Nephron (organoid): ENCODE measurements at regions not wholly inside any gene's neighbourhood (a gene's known extent, or its start where the extent isn't known, plus 50 kb on each side); places are given as distances from the start of the nearest gene placed in this dataset.

Experiments
- H3K27ac Mint-ChIP-seq, 3 experiments: 2 replicates each; pipeline ENCODE4 v1.8.0; 2020; ENCODE audit warnings: mixed read lengths in 3 of 3, mild to moderate bottlenecking in 2 of 3, moderate library complexity in 1 of 3
- H3K27me3 Mint-ChIP-seq: 2 replicates; pipeline ENCODE4 v1.8.0; 2021; ENCODE audit warnings: low read depth, mild to moderate bottlenecking, moderate library complexity, mixed read lengths
- H3K36me3 Mint-ChIP-seq: 2 replicates; pipeline ENCODE4 v1.8.0; 2020; ENCODE audit warnings: low read depth, mixed read lengths
- H3K4me1 Mint-ChIP-seq: 2 replicates; pipeline ENCODE4 v1.8.0; 2020; ENCODE audit warnings: mixed read lengths
- H3K4me3 Mint-ChIP-seq, 3 experiments: 2 replicates each; pipeline ENCODE4 v1.8.0; 2020; ENCODE audit warnings: mild to moderate bottlenecking in 3 of 3, mixed read lengths in 3 of 3, moderate library complexity in 2 of 3
- H3K9me3 Mint-ChIP-seq: 2 replicates; pipeline ENCODE4 v1.8.0; 2020; ENCODE audit warnings: mixed read lengths
- TF ChIP-seq, protein P1 (sequence below), 3 experiments: fragments of 200-600 bp; sonication (generic); IDR thresholded peaks; one replicate each; pipeline ENCODE4 v1.5.0; 2021; ENCODE audit warnings: antibody characterized with exemption in 3 of 3; ENCODE audit not compliant: unreplicated experiment in 3 of 3

DNA sequence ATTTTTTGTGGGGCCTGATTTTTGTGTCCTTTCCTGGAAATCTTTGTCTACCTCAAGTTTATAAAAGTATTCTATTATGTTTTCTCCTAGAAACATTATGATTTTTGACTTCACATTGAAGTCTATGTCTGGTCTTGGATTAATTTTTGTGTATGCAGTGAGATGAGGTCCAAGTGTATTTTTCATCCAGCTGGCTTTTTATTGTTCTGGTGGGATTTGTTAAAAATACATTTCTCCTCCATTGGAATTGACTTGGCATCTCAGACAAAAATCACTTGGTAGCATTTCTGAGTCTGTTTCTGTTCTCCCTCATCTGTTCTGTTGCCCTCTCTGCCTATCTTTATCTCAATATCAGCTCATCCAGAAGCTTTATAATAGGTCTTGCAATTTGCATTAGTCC, 109.0 kb downstream of the IRX1 start:
- H3K9me3 Mint-ChIP-seq: no peaks in the 10 kb centered on the region
- H3K4me1 Mint-ChIP-seq: peaks cover 26% of the 10 kb centered on the region
- H3K27ac Mint-ChIP-seq: peak overlapping the region in 2 of 3 experiments; percentile 16 to 45
- TF ChIP-seq, protein P1, sequence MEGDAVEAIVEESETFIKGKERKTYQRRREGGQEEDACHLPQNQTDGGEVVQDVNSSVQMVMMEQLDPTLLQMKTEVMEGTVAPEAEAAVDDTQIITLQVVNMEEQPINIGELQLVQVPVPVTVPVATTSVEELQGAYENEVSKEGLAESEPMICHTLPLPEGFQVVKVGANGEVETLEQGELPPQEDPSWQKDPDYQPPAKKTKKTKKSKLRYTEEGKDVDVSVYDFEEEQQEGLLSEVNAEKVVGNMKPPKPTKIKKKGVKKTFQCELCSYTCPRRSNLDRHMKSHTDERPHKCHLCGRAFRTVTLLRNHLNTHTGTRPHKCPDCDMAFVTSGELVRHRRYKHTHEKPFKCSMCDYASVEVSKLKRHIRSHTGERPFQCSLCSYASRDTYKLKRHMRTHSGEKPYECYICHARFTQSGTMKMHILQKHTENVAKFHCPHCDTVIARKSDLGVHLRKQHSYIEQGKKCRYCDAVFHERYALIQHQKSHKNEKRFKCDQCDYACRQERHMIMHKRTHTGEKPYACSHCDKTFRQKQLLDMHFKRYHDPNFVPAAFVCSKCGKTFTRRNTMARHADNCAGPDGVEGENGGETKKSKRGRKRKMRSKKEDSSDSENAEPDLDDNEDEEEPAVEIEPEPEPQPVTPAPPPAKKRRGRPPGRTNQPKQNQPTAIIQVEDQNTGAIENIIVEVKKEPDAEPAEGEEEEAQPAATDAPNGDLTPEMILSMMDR (IDR thresholded peaks at IDR 0.05; ENCODE audit: unreplicated experiment in 3 of 3): no peak
- no peaks in the 10 kb centered on the region for H3K36me3 Mint-ChIP-seq
- H3K4me3 Mint-ChIP-seq: no peak overlapping the region
- H3K27me3 Mint-ChIP-seq: peaks cover 8% of the 10 kb centered on the region

- H3K36me3 Mint-ChIP-seq: no peaks in the 10 kb centered on the region
- no peak overlapping the region for H3K27ac Mint-ChIP-seq
- peaks cover 17% of the 10 kb centered on the region for H3K4me1 Mint-ChIP-seq
- H3K9me3 Mint-ChIP-seq: no peaks in the 10 kb centered on the region
- H3K4me3 Mint-ChIP-seq: no peak overlapping the region
- peaks cover 21% of the 10 kb centered on the region for H3K27me3 Mint-ChIP-seq
- TF ChIP-seq, protein P1 (IDR thresholded peaks at IDR 0.05; ENCODE audit: unreplicated experiment in 3 of 3): no peak
These were observed 113.6 kb downstream of the IRX1 start for GRCh38 chr5:3709068-3709716.

GRCh38 chr5:3709717-3710348, 114.2 kb downstream of the IRX1 start:
- Mint-ChIP-seq H3K36me3 (no peaks in the 10 kb centered on the region), H3K27ac (no peak overlapping the region), H3K9me3 (no peaks in the 10 kb centered on the region), H3K4me1 (peaks cover 13% of the 10 kb centered on the region), H3K4me3 (no peak overlapping the region), H3K27me3 (peaks cover 21% of the 10 kb centered on the region)
- TF ChIP-seq, protein P1 (IDR thresholded peaks at IDR 0.05; ENCODE audit: unreplicated experiment in 3 of 3): no peak

- Mint-ChIP-seq H3K36me3 (no peaks in the 10 kb centered on the region), H3K4me1 (peaks cover 6% of the 10 kb centered on the region)
These were observed 119.4 kb downstream of the IRX1 start for GRCh38 chr5:3715062-3715461.

DNA sequence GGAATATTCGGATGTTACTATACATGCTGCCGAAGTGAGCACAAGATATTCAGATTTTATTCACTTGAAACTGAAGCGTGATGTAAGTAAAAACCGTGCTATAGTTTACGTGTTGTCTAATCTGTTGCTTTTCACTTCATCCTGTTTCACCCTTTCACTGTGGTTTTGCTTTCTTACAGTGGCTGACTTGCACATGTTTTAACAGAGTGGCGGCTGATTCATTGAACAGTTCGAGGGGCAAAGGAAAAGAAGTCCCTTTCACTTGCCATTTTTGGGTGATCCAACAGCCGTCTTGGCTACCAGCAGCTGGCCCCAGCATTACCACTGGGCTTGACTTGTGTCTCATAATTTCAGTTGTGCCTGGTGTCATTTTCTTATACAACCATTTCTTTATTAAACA, 134.0 kb downstream of the IRX1 start:
- no peaks in the 10 kb centered on the region for H3K9me3 Mint-ChIP-seq
- peaks cover 4% of the 10 kb centered on the region for H3K27me3 Mint-ChIP-seq
- H3K36me3 Mint-ChIP-seq: no peaks in the 10 kb centered on the region
- H3K27ac Mint-ChIP-seq: no peak overlapping the region
- H3K4me3 Mint-ChIP-seq: no peak overlapping the region
- TF ChIP-seq, protein P1 (IDR thresholded peaks at IDR 0.05; ENCODE audit: unreplicated experiment in 3 of 3): no peak
- H3K4me1 Mint-ChIP-seq: no peaks in the 10 kb centered on the region

More at GRCh38 chr5:3715062-3715461, 119.4 kb downstream of the IRX1 start:
- Mint-ChIP-seq H3K27ac (peak overlapping the region in 1 of 3 experiments; percentile 12), H3K9me3 (no peaks in the 10 kb centered on the region), H3K27me3 (peaks cover 12% of the 10 kb centered on the region), H3K4me3 (no peak overlapping the region)
- TF ChIP-seq, protein P1 (IDR thresholded peaks at IDR 0.05; ENCODE audit: unreplicated experiment in 3 of 3): no peak

- peak overlapping the region in 1 of 3 experiments; percentile 46 for H3K27ac Mint-ChIP-seq
- H3K9me3 Mint-ChIP-seq: no peaks in the 10 kb centered on the region
- H3K36me3 Mint-ChIP-seq: no peaks in the 10 kb centered on the region
- H3K27me3 Mint-ChIP-seq: peaks cover 27% of the 10 kb centered on the region
- H3K4me1 Mint-ChIP-seq: no peaks in the 10 kb centered on the region
- no peak overlapping the region for H3K4me3 Mint-ChIP-seq
- TF ChIP-seq, protein P1 (IDR thresholded peaks at IDR 0.05; ENCODE audit: unreplicated experiment in 3 of 3): no peak
These were observed 139.0 kb downstream of the IRX1 start for GRCh38 chr5:3734632-3735031.
